Keratinocyte (primary cell): ENCODE measurements at regions not wholly inside any gene's neighbourhood (a gene's known extent, or its start where the extent isn't known, plus 50 kb on each side); places are given as distances from the start of the nearest gene placed in this dataset.

ENCODE experiments used
- DNase-seq: peaks from one replicate; pipeline ENCODE4 v3.0.0-alpha.2; 2011; ENCODE audit warnings: low read depth, missing footprints, low spot score
- FAIRE-seq: peaks from 2 replicates; lab custom pipeline; 2011; peaks lifted over from hg19 to GRCh38; lab: Jason Lieb, UNC
- H2AFZ ChIP-seq: 2 replicates; pipeline ENCODE4 v1.6.0; 2012; ENCODE audit warnings: low read length, control low read depth, inconsistent platforms; ENCODE audit not compliant: control insufficient read depth
- H3K27ac ChIP-seq: 2 replicates; pipeline ENCODE4 v1.5.1; 2011; ENCODE audit warnings: low read length; ENCODE audit not compliant: control insufficient read depth, insufficient read depth
- H3K27me3 ChIP-seq: 3 replicates; pipeline ENCODE4 v1.6.0; 2011; ENCODE audit warnings: low read length; ENCODE audit not compliant: control insufficient read depth, insufficient read depth; ENCODE audit errors: extremely low read depth
- H3K36me3 ChIP-seq, 2 experiments: 2 replicates in 1 of 2; 3 replicates in 1 of 2; pipeline ENCODE4 v1.5.1; 2011; ENCODE audit warnings: low read length in 2 of 2, mild to moderate bottlenecking in 1 of 2; ENCODE audit not compliant: control insufficient read depth in 2 of 2, insufficient read depth in 2 of 2; ENCODE audit errors: extremely low read depth in 1 of 2
- H3K4me1 ChIP-seq: 3 replicates; pipeline ENCODE4 v1.5.1; 2011; ENCODE audit warnings: low read length; ENCODE audit not compliant: control insufficient read depth, insufficient read depth; ENCODE audit errors: extremely low read depth
- H3K4me2 ChIP-seq: 3 replicates; pipeline ENCODE4 v1.6.0; 2011; ENCODE audit warnings: low read depth, low read length; ENCODE audit not compliant: control insufficient read depth, insufficient read depth; ENCODE audit errors: extremely low read depth
- H3K4me3 ChIP-seq, 3 experiments: fragments of 200-600 bp in 1 of 3; sonication (generic) in 1 of 3; 2 replicates in 2 of 3; 3 replicates in 1 of 3; pipeline ENCODE4 v1.5.1; 2011 to 2016; ENCODE audit warnings: low read length in 3 of 3, mild to moderate bottlenecking in 3 of 3, control low read depth in 2 of 3, inconsistent platforms in 1 of 3, low read depth in 1 of 3, mixed read lengths in 1 of 3, mixed run types in 1 of 3, moderate library complexity in 1 of 3; ENCODE audit not compliant: control insufficient read depth in 2 of 3, insufficient read depth in 2 of 3; ENCODE audit errors: extremely low read depth in 1 of 3
- H3K79me2 ChIP-seq: 2 replicates; pipeline ENCODE4 v1.6.0; 2012; ENCODE audit warnings: low read length; ENCODE audit not compliant: control insufficient read depth, insufficient read depth
- H3K9ac ChIP-seq: 3 replicates; pipeline ENCODE4 v1.6.0; 2011; ENCODE audit warnings: low read length; ENCODE audit not compliant: control insufficient read depth, insufficient read depth; ENCODE audit errors: extremely low read depth
- H3K9me1 ChIP-seq: 3 replicates; pipeline ENCODE4 v1.6.0; 2011; ENCODE audit warnings: low read length; ENCODE audit not compliant: control insufficient read depth, insufficient read depth; ENCODE audit errors: extremely low read depth
- H3K9me3 ChIP-seq: 2 replicates; pipeline ENCODE4 v1.5.1; 2012; ENCODE audit warnings: low read depth, low read length; ENCODE audit not compliant: control insufficient read depth
- H4K20me1 ChIP-seq: 3 replicates; pipeline ENCODE4 v1.6.0; 2011; ENCODE audit warnings: low read length; ENCODE audit not compliant: control insufficient read depth, insufficient read depth; ENCODE audit errors: extremely low read depth
- CTCF ChIP-seq, 3 experiments: IDR thresholded peaks in 1 of 3; conservative IDR thresholded peaks in 1 of 3; optimal IDR thresholded peaks in 1 of 3; 2 replicates in 2 of 3; 3 replicates in 1 of 3; pipeline versions ENCODE3 to v1.5.1; 2011; ENCODE audit warnings: low read length in 3 of 3, mild to moderate bottlenecking in 3 of 3, moderate library complexity in 2 of 3, control low read depth in 1 of 3, inconsistent platforms in 1 of 3; ENCODE audit not compliant: insufficient read depth in 2 of 3; ENCODE audit errors: extremely low read depth in 1 of 3
- EZH2 ChIP-seq: IDR thresholded peaks from one replicate; pipeline ENCODE4 v1.6.1; 2012; ENCODE audit warnings: inconsistent platforms, mild to moderate bottlenecking, low read length, moderate library complexity
- dilution Hi-C: fragments of 300-500 bp; cut with MboI; formaldehyde crosslinking; loops from one replicate; pipeline ENCODE4 v1.7.0; 2020; ENCODE audit warnings: low sequenced_read_pairs; ENCODE audit not compliant: extremely low pct_ligation_motif_present

- FAIRE-seq (no peak), DNase-seq (no peak)
- Histone ChIP-seq H3K27me3 (no peaks in the 10 kb centered on the region), H3K9me3 (no peaks in the 10 kb centered on the region), H3K4me1 (peaks cover 6% of the 10 kb centered on the region), H3K27ac (no peak overlapping the region), H3K9ac (no peak overlapping the region), H3K4me3 (no peak overlapping the region), H3K4me2 (no peak overlapping the region), H3K9me1 (no peaks in the 10 kb centered on the region), H4K20me1 (no peaks in the 10 kb centered on the region), H2AFZ (no peak overlapping the region), H3K79me2 (no peaks in the 10 kb centered on the region), H3K36me3 (no peaks in the 10 kb centered on the region)
- TF ChIP-seq CTCF (optimal IDR thresholded peaks at IDR 0.05 in 1 of 3, IDR thresholded peaks at IDR 0.05 in 1 of 3, conservative IDR thresholded peaks at IDR 0.05 in 1 of 3; ENCODE audit: extremely low read depth in 1 of 3, insufficient read depth in 2 of 3, low read length in 3 of 3) (no peak), EZH2 (no peak)
- dilution Hi-C loops: no loop called here
Measured at GRCh38 chr6:8175046-8175777, 72.9 kb upstream of the EEF1E1 start.

- Histone ChIP-seq H4K20me1 (no peaks in the 10 kb centered on the region), H3K9me1 (no peaks in the 10 kb centered on the region), H3K79me2 (no peaks in the 10 kb centered on the region), H3K27me3 (no peaks in the 10 kb centered on the region), H3K4me1 (peaks cover 5% of the 10 kb centered on the region), H3K27ac (no peak overlapping the region), H3K9ac (no peak overlapping the region), H2AFZ (no peak overlapping the region), H3K4me3 (no peak overlapping the region), H3K4me2 (no peak overlapping the region), H3K36me3 (no peaks in the 10 kb centered on the region), H3K9me3 (no peaks in the 10 kb centered on the region)
- TF ChIP-seq EZH2: no peak
- no peak for TF ChIP-seq CTCF (optimal IDR thresholded peaks at IDR 0.05 in 1 of 3, IDR thresholded peaks at IDR 0.05 in 1 of 3, conservative IDR thresholded peaks at IDR 0.05 in 1 of 3; ENCODE audit: extremely low read depth in 1 of 3, insufficient read depth in 2 of 3, low read length in 3 of 3)
- dilution Hi-C loops: no loop called here
- FAIRE-seq (no peak), DNase-seq (no peak)
Measured at GRCh38 chr6:8174571-8174970, 72.2 kb upstream of the EEF1E1 start.
